Gastrocnemius medialis (tissue), 4 donors: ENCODE measurements at regions not wholly inside any gene's neighbourhood (a gene's known extent, or its start where the extent isn't known, plus 50 kb on each side); places are given as distances from the start of the nearest gene placed in this dataset.

Source experiments
- POLR2A ChIP-seq, 2 donors: fragments of 450-650 bp; IDR thresholded peaks; one replicate each; pipeline ENCODE4 v1.6.1; 2017; ENCODE audit warnings: antibody characterized with exemption in 2 of 2, mild to moderate bottlenecking in 2 of 2, moderate library complexity in 2 of 2
- TF ChIP-seq, protein P1 (sequence below), 5 experiments: fragments of 450-650 bp in 3 of 5; fragments of 200-600 bp in 2 of 5; sonication (generic) in 2 of 5; IDR thresholded peaks in 4 of 5; conservative IDR thresholded peaks in 1 of 5; 1 replicate in 4 of 5; 2 replicates in 1 of 5; pipeline ENCODE4 v1.5.1; 2016 to 2019; ENCODE audit warnings: antibody characterized with exemption in 5 of 5, mild to moderate bottlenecking in 3 of 5, moderate library complexity in 3 of 5

GRCh38 chr6:54689620-54690019 is 157.0 kb upstream of the FAM83B start:
- TF ChIP-seq, protein P1, sequence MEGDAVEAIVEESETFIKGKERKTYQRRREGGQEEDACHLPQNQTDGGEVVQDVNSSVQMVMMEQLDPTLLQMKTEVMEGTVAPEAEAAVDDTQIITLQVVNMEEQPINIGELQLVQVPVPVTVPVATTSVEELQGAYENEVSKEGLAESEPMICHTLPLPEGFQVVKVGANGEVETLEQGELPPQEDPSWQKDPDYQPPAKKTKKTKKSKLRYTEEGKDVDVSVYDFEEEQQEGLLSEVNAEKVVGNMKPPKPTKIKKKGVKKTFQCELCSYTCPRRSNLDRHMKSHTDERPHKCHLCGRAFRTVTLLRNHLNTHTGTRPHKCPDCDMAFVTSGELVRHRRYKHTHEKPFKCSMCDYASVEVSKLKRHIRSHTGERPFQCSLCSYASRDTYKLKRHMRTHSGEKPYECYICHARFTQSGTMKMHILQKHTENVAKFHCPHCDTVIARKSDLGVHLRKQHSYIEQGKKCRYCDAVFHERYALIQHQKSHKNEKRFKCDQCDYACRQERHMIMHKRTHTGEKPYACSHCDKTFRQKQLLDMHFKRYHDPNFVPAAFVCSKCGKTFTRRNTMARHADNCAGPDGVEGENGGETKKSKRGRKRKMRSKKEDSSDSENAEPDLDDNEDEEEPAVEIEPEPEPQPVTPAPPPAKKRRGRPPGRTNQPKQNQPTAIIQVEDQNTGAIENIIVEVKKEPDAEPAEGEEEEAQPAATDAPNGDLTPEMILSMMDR (IDR thresholded peaks at IDR 0.05 in 4 of 5, conservative IDR thresholded peaks at IDR 0.05 in 1 of 5), result no peak
- no peak for TF ChIP-seq POLR2A (IDR thresholded peaks at IDR 0.05)
